Fibroblast of skin of abdomen (primary cell): ENCODE measurements at regions not wholly inside any gene's neighbourhood (a gene's known extent, or its start where the extent isn't known, plus 50 kb on each side); places are given as distances from the start of the nearest gene placed in this dataset.

Experiments used
- DNase-seq: peaks from one replicate; pipeline ENCODE4 v3.0.0-alpha.2; 2013

GRCh38 chr7:25361863-25362262, 133.6 kb upstream of the NPVF start:
- no peak for DNase-seq

GRCh38 chr7:25368599-25369201, 140.4 kb upstream of the NPVF start:
- DNase-seq = no peak

- DNase-seq = no peak
Observed at GRCh38 chr7:25369786-25370185, 141.5 kb upstream of the NPVF start.

- no peak for DNase-seq
Observed at GRCh38 chr7:25371972-25372371, 143.7 kb upstream of the NPVF start.

- no peak for DNase-seq
Observed at GRCh38 chr7:25375805-25376600, 147.7 kb upstream of the NPVF start.

GRCh38 chr7:25379351-25380300, 151.3 kb upstream of the NPVF start:
- DNase-seq = no peak

GRCh38 chr7:25381818-25382589, 153.7 kb upstream of the NPVF start:
- peak; percentile 71 for DNase-seq

- DNase-seq = no peak
Observed at GRCh38 chr7:25382869-25383268, 154.6 kb upstream of the NPVF start.

- DNase-seq = no peak
Observed at GRCh38 chr7:25383402-25383801, 155.1 kb upstream of the NPVF start.

- no peak for DNase-seq
Observed at GRCh38 chr7:25384788-25385505, 156.7 kb upstream of the NPVF start.

GRCh38 chr7:25385506-25386136, 157.3 kb upstream of the NPVF start:
- DNase-seq = no peak

GRCh38 chr7:25386311-25386744, 158.0 kb upstream of the NPVF start:
- DNase-seq = no peak

GRCh38 chr7:25388681-25389080, 160.4 kb upstream of the NPVF start:
- DNase-seq = no peak

- peak; percentile 60 for DNase-seq
Observed at GRCh38 chr7:25389489-25390106, 161.3 kb upstream of the NPVF start.

GRCh38 chr7:25391295-25391861, 163.1 kb upstream of the NPVF start:
- peak; percentile 30 for DNase-seq

GRCh38 chr7:25391961-25392587, 163.8 kb upstream of the NPVF start:
- no peak for DNase-seq

- DNase-seq = no peak
Observed at GRCh38 chr7:25392588-25393338, 164.5 kb upstream of the NPVF start.

- DNase-seq = no peak
Observed at GRCh38 chr7:25395976-25396375, 167.7 kb upstream of the NPVF start.

- DNase-seq = no peak
Observed at GRCh38 chr7:25396668-25397067, 168.4 kb upstream of the NPVF start.
